AG09319 (cell line): ENCODE measurements at regions not wholly inside any gene's neighbourhood (a gene's known extent, or its start where the extent isn't known, plus 50 kb on each side); places are given as distances from the start of the nearest gene placed in this dataset.
"Not testable (repeated sequence)": the region's sequence is repeated elsewhere in the genome, so short reads cannot be mapped to it uniquely, and the experiment has no call there.

ENCODE experiments used
- DNase-seq: peaks from one replicate; pipeline ENCODE4 v3.0.0-alpha.2; 2010; ENCODE audit warnings: low read depth; ENCODE audit errors: extremely low read depth

DNA sequence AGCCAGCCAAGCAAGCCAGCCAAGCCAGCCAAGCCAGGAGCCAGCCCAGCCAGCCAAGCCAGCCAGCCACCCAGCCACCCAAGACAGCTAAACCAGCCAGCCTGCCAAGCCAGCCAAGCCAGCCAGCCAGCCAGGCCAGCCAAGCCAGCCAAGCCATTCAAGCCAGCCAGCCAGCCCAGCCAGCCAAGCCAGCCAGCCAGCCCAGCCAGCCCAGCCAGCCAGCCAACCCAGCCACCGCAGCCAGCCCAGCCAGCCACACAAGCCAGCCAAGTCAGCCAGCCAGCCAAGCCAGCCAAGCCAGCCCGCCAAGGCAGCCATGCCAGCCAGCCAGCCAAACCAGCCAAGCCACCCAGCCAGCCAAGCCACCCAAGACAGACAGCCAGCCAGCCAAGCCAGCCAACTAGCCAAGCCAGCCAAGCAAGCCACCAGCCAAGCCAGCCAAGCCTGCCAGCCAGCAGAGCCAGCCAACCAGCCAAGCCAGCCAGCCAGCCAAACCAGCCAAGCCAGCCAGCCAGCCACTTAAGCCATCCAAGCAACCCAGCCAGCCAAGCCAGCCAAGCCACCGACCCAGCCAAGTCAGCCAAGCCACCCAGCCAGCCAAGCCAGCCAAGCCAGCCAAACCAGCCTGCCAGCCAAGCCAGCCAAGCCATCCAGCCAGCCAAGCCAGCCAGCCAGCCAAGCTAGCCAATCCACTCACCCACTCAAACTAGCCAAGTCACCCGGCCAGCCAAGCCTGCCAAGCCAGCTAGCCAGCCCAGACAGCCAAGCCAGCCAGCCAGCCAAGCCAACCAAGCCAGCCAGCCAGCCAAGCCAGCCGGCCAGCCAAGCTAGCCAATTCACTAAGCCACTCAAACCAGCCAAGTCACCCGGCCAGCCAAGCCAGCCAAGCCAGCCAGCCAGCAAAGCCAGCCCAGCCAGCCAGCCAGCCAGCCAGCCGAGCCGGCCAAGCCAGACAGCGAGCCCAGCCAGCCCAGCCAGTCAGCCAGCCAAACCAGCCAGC, 328.8 kb upstream of the PLGLB2 start:
- not testable (repeated sequence) for DNase-seq

DNA sequence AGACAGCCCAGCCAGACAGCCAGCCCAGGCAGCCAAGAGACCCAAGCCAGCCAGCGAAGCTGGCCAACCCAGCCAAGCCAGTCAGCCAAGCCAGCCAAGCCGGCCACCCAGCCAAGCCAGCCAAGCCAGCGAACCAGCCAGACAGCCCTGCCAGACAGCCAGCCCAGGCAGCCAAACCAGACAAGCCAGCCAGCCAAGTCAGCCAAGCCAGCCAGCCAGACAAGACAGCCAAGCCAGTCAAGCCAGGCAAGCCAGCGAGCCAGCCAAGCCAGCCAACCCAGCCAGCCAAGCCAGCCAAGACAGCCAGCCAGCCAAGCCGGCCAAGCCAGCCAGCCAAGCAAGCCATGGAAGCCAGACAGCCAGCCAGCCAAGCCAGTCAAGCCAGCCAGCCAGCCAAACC, 327.9 kb upstream of the PLGLB2 start:
- not testable (repeated sequence) for DNase-seq

DNA sequence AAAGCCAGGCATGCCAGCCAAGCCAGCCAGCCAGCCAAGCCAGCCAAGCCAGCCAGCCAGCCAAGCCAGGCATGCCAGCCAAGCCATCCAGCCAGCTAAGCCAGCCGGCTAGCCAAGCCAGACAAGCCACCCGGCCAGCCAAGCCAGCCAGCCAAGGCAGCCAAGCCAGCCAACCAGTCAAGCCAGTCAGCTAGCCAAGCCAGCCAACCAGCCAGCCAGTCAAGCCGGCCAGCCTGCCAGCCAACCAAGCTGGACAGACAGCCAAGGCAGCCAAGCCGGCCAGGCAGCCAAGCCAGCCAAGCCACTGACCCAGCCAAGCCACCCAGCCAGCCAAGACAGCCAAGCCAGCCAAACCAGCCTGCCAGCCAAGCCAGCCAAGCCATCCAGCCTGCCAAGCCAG, 326.9 kb upstream of the PLGLB2 start:
- DNase-seq = not testable (repeated sequence)

DNA sequence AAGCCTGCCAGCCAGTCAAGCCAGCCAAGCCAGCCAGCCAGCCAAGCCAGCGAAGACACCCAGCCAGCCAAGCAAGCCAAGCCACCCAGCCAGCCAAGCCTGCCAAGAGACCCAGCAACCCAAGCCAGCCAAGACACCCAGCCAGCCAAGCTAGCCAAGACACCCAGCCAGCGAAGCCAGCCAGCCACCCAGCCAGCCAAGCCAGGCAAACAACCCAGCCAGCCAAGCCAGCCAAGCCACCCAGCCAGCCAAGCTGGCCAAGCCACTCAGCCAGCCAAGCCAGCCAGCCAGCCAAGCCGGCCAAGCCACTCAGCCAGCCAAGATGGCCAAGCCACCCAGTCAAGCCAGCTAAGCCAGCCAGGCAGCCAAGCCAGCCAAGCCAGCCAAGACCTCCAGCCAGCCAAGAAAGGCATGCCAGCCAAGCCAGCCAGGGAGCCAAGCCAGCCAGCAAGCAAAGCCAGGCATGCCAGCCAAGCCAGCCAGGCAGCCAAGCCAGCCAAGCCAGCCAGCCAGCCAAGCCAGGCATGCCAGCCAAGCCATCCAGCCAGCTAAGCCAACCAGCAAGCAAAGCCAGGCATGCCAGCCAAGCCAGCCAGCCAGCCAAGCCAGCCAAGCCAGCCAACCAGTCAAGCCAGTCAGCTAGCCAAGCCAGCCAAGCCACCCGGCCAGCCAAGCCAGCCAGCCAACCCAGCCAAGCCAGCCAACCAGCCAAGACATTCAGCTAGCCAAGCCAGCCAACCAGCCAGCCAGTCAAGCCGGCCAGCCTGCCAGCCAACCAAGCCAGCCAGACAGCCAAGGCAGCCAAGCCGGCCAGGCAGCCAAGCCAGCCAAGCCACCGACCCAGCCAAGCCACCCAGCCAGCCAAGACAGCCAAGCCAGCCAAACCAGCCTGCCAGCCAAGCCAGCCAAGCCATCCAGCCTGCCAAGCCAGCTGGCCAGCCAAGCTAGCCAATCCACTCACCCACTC, 323.8 kb upstream of the PLGLB2 start:
- not testable (repeated sequence) for DNase-seq

DNA sequence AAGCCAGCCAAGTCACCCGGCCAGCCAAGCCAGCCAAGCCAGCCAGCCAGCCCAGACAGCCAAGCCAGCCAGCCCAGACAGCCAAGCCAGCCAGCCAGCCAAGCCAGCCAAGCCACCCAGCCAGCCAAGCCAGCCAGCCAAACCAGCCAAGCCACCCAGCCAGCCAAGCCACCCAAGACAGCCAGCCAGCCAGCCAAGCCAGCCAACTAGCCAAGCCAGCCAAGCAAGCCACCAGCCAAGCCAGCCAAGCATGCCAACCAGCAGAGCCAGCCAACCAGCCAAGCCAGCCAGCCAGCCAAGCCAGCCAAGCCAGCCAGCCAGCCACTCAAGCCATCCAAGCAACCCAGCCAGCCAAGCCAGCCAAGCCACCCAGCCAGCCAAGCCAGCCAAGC, 323.1 kb upstream of the PLGLB2 start:
- DNase-seq = not testable (repeated sequence)

DNA sequence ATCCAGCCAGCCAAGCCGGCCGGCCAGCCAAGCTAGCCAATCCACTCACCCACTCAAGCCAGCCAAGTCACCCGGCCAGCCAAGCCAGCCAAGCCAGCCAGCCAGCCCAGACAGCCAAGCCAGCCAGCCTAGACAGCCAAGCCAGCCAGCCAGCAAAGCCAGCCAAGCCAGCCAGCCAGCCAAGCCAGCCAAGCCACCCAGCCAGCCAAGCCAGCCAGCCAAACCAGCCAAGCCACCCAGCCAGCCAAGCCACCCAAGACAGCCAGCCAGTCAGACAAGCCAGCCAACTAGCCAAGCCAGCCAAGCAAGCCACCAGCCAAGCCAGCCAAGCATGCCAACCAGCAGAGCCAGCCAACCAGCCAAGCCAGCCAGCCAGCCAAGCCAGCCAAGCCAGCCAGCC, 322.7 kb upstream of the PLGLB2 start:
- not testable (repeated sequence) for DNase-seq

DNA sequence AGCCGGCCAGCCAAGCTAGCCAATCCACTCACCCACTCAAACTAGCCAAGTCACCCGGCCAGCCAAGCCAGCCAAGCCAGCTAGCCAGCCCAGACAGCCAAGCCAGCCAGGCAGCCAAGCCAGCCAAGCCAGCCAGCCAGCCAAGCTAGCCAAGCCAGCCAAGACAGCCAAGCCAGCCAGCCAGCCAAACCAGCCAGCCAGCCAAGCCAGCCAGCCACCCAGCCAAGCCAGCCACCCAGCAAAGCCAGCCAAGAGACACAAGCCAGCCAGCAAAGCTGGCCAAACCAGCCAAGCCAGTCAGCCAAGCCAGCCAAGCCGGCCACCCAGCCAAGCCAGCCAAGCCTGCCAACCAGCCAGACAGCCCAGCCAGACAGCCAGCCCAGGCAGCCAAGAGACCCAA, 322.2 kb upstream of the PLGLB2 start:
- DNase-seq = not testable (repeated sequence)

DNA sequence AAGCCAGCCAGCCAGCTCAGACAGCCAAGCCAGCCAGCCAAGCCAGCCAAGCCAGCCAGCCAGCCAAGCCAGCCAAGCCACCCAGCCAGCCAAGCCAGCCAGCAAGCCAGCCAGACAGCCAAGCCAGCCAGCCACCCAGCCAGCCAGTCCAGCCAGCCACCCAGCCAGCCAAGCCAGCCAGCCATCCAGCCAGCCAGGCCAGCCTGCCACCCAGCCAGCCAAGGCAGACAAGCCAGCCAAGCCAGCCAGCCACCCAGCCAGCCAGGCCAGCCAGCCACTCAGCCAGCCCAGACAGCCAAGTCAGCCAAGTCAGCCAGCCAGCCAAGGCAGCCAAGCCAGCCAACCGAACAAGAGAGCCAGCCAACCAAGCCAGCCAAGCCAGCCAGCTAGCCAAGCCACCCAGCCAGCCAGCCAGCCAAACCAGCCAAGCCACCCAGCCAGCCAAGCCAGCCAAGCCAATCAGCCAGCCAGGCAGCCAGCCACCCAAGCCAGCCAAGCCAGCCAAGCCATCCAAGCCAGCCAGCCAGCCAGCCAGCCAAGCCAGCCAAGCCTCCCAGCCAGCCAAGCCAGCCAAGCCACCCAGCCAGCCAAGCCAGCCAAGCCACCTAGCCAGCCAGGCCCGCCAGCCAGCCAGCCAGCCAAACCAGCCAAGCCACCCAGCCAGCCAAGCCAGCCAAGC, 319.3 kb upstream of the PLGLB2 start:
- not testable (repeated sequence) for DNase-seq

DNA sequence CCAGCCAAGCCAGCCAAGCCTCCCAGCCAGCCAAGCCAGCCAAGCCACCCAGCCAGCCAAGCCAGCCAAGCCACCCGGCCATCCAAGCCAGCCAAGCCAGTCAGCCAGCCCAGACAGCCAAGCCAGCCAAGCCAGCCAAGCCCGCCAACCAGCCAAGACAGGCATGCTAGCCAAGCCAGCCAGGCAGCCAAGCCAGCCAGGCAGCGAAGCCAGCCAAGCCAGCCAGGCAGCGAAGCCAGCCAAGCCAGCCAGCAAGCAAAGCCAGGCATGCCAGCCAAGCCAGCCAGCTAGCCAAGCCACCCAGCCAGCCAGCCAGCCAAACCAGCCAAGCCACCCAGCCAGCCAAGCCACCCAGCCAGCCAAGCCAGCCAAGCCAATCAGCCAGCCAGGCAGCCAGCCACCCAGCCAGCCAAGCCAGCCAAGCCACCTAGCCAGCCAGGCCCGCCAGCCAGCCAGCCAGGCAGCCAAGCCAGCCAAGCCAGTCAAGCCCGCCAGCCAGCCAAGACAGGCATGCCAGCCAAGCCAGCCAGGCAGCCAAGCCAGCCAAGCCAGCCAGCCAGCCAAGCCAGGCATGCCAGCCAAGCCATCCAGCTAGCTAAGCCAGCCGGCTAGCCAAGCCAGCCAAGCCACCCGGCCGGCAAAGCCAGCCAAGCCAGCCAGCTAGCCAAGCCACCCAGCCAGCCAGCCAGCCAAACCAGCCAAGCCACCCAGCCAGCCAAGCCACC, 318.5 kb upstream of the PLGLB2 start:
- not testable (repeated sequence) for DNase-seq

DNA sequence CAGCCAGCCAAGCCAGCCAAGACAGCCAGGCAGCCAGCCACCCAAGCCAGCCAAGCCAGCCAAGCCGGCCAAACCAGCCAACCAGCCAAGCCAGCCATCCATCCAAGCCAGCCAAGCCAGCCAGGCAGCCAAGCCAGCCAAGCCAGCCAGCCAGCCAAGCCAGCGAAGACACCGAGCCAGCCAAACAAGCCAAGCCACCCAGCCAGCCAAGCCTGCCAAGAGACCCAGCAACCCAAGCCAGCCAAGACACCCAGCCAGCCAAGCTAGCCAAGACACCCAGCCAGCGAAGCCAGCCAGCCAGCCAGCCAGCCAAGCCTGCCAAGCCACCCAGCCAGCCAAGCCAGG, 318.0 kb upstream of the PLGLB2 start:
- DNase-seq = not testable (repeated sequence)

DNA sequence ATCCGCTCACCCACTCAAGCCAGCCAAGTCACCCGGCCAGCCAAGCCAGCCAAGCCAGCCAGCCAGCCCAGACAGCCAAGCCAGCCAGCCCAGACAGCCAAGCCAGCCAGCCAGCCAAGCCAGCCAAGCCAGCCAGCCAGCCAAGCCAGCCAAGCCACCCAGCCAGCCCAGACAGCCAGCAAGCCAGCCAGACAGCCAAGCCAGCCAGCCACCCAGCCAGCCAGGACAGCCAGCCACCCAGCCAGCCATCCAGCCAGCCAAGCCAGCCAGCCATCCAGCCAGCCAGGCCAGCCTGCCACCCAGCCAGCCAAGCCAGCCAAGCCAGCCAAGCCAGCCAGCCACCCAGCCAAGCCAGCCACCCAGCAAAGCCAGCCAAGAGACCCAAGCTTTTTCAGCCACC, 316.8 kb upstream of the PLGLB2 start:
- not testable (repeated sequence) for DNase-seq

DNA sequence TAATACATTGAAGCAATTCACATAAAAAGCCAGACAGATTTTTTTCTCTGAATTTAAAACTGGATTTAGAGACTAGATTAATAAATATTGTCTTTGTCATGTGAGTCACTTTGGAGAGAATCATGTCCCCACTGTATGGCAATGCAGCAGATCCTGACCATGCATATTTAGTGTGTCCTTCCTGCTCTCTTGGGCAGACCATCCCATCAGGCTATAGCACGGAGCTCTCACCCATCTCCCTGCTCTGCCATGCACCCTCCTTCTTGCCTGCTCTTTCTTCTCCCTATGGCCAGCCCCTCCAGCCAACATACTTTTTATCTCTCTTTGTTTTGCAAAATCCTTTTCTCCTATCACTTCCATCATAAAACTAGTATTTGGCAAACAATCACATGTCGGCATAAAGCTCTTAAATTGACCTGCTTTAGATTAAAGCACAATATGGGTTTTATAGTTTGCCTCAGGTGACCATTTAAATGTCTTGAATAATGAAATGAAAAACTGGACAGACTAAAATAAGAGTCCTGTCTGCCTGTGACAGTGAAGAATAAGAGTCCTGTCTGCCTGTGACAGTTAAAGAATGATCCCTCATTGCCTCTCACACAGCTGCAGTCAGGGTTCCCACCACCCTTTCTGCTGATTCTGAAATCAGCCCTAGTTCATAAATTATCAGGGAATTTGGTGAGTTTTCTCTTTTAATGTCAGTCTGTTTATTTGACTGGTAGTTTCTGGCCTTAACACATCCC, 315.0 kb upstream of the PLGLB2 start:
- DNase-seq = not testable (repeated sequence)

DNA sequence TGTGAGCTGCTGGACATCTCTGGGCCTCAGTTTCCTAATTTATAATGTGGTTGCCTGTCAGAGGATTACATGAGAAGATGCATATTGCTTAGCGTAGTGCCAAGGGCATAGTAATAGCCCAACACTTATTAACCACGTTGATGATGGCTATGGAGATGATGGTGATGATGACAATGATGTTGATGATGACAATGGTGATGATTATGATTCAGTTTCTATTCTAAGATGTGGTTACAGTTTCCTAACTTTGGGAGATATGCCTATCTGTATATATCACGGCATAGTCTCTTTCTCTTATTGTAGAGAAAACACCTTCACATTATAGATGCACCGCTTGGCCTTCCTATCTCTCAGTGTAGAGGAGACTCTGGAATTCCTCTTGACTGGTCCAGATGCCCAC, 311.9 kb upstream of the PLGLB2 start:
- not testable (repeated sequence) for DNase-seq

DNA sequence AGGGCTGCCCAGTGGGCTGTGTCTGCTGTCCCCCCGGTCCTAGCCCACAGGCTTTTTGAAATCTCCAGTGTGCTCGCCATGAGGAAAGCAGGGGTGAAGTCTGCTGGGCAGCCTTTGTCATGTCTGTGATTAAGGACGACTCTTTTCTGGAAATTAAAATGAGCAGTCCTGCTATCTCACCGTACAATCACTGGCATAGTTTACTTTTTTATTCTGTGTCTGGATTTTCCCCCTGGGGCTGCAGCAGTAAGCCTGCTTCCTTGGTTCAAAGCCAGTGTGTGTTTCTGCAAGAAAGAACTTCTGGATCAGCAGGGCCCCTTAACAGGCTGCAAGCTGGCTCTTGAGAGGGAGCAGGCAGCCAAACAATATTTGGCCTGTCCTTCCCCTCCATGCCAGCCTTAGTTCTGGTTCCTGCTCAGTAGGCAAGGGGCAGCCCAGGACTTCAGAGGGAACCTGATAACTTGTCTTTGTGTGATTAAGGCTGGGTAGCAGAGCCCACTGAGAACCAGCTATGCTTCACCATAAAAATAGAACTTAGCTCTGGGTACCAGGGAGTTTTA, 310.1 kb upstream of the PLGLB2 start:
- not testable (repeated sequence) for DNase-seq

DNA sequence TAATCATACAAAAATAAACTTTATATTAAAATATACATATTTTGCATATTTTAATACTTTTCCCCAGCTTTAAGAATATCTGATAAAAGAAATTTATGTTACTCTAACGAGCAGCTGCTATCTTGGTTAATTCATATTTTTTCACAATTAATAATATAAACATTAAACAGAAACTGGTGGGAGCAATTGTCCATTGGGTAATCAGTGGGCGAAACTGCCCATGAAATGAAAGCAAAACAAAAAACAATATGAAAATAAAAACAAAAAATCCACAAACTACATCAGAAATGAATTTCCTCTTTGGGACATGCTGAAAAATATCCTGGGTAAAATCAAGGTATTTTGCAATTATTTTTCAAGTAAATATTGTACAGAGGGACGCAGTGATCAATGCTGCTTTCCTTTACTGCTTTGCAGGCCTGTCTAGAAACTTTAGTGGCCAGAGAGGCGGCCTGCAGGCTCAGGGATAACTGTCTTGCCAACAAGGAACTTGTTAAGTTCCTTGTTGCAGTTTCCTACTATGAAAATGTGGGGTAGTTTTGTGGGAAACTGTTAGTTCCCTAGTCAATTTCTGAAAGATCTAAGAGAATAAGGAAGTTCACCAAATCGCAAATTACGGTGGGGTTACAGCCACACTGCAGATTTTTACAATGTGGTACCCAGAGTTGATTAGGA, 309.0 kb upstream of the PLGLB2 start:
- DNase-seq = not testable (repeated sequence)

DNA sequence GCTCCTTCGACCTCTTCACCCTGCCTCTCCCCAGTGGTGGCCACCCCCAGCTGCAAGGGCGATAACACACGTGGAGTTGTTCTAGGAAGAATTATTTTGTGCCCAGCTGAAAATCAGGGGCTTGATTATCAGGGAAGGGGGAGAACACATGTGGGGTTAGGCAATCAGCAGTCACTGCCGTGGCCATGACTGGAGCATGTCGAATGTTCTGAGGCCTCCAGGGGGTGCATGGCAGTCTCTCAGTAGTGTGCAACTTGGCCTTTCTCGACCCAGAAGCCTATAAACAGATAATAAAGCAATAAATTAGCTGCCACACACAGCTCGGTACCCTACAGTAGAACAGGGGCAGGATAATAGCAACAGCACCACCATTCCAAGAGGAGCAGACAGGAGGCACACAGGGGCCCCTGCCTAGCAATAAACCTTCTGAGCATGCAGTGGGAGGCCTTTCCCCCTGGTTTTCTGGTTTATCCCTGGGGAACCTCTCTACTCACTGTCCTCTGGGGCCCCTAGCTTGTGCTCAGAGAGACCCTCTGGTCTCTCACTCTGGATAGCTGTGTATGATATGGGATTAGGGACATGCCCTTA, 308.2 kb upstream of the PLGLB2 start:
- DNase-seq = not testable (repeated sequence)

DNA sequence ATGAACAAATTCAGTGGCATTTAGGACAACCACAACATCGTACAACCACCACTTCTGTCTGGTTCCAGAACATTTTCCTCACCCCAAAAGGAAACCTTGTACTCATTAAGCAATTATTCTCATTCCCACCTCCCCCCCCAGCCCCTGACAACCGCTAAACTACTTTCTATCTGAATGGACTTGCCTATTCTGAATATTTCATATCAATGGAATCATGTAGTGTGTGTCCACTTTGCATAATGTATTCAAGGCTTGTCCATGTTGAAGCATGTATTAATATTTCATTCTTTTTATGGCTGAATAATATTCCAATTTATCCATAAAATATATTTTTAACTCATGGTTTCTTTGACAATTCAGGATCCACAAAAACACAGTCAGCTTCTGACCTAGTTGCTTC, 307.2 kb upstream of the PLGLB2 start:
- DNase-seq = not testable (repeated sequence)

DNA sequence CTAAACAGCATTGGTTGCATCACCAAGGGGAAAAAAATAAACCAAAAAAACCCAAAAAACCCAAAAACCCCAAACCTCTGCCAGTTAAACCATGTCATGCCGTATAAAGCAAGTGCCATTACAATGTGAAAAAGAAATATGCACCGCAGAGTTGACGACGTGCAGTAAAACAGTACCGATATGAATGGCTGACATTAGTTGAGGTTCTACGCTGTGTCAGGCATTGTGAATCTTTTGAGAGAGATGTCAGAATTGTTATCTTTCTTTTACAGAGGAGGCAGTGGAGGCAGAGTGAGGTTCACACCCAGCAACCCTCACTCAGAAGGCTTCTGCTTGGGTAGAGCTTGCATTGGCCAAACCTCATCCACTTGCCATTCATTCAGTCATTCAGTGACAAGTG, 306.5 kb upstream of the PLGLB2 start:
- DNase-seq = not testable (repeated sequence)
